GM23338 (cell line): ENCODE measurements at regions not wholly inside any gene's neighbourhood (a gene's known extent, or its start where the extent isn't known, plus 50 kb on each side); places are given as distances from the start of the nearest gene placed in this dataset.

Source experiments
- ATAC-seq: fragments of 200-7000 bp; cut with Tn5 transposase; 3 replicates; pipeline ENCODE4 v1.9.1; 2020
- DNase-seq: peaks from one replicate; pipeline ENCODE4 v3.0.0-alpha.2; 2015; ENCODE audit warnings: low spot score
- H2AFZ ChIP-seq: fragments of 200-600 bp; sonication (generic); 2 replicates; pipeline ENCODE4 v1.8.0; 2016; ENCODE audit warnings: antibody characterized with exemption, mild to moderate bottlenecking, moderate library complexity
- H3F3A ChIP-seq: fragments of 200-600 bp; sonication (generic); replicated peaks from 2 replicates; pipeline ENCODE4 v1.8.0; 2017; ENCODE audit warnings: antibody characterized with exemption, mixed run types, low read depth
- H3K27ac ChIP-seq: fragments of 200-600 bp; sonication (generic); 2 replicates; pipeline ENCODE4 v1.6.1; 2016; ENCODE audit warnings: low read depth
- H3K27me3 ChIP-seq: fragments of 200-600 bp; sonication (generic); 2 replicates; pipeline ENCODE4 v1.8.0; 2016; ENCODE audit warnings: mild to moderate bottlenecking, mixed run types, moderate library complexity; ENCODE audit not compliant: insufficient read depth
- H3K36me3 ChIP-seq: fragments of 200-600 bp; sonication (generic); 2 replicates; pipeline ENCODE4 v1.8.0; 2016; ENCODE audit warnings: mild to moderate bottlenecking; ENCODE audit not compliant: insufficient read depth
- H3K4me1 ChIP-seq: fragments of 200-600 bp; sonication (generic); 2 replicates; pipeline ENCODE4 v1.8.0; 2016; ENCODE audit warnings: mild to moderate bottlenecking, moderate library complexity; ENCODE audit not compliant: insufficient read depth
- H3K4me2 ChIP-seq: fragments of 200-600 bp; sonication (generic); 2 replicates; pipeline ENCODE4 v1.7.1; 2017; ENCODE audit warnings: mixed run types
- H3K4me3 ChIP-seq: fragments of 200-600 bp; sonication (generic); 2 replicates; pipeline ENCODE4 v1.6.1; 2016; ENCODE audit warnings: mixed run types
- H3K79me2 ChIP-seq: fragments of 200-600 bp; sonication (generic); replicated peaks from 2 replicates; pipeline ENCODE4 v1.8.0; 2017; ENCODE audit warnings: mild to moderate bottlenecking; ENCODE audit not compliant: insufficient read depth
- H3K9me2 ChIP-seq: fragments of 200-600 bp; sonication (generic); 2 replicates; pipeline ENCODE4 v1.8.0; 2017; ENCODE audit not compliant: insufficient read depth
- H4K20me1 ChIP-seq: fragments of 200-600 bp; sonication (generic); replicated peaks from 2 replicates; pipeline ENCODE4 v1.8.0; 2017; ENCODE audit warnings: mild to moderate bottlenecking; ENCODE audit not compliant: insufficient read depth
- H3K27ac Mint-ChIP-seq: 2 replicates; pipeline ENCODE4 v1.8.0; 2020; ENCODE audit warnings: inconsistent platforms, mild to moderate bottlenecking, moderate library complexity, mixed read lengths
- H3K27me3 Mint-ChIP-seq: 3 replicates; pipeline ENCODE4 v1.8.0; 2022; ENCODE audit warnings: low read depth, mild to moderate bottlenecking, moderate library complexity, mixed read lengths, inconsistent platforms; ENCODE audit not compliant: insufficient read depth, poor library complexity
- H3K36me3 Mint-ChIP-seq: 3 replicates; pipeline ENCODE4 v1.8.0; 2021; ENCODE audit warnings: low read depth, mild to moderate bottlenecking, inconsistent platforms, moderate library complexity, mixed read lengths
- H3K4me1 Mint-ChIP-seq: 3 replicates; pipeline ENCODE4 v1.8.0; 2020; ENCODE audit warnings: mild to moderate bottlenecking, inconsistent platforms, mixed read lengths
- H3K4me3 Mint-ChIP-seq: 3 replicates; pipeline ENCODE4 v1.8.0; 2021; ENCODE audit warnings: moderate library complexity, mild to moderate bottlenecking, inconsistent platforms, mixed read lengths
- H3K9me3 Mint-ChIP-seq: 3 replicates; pipeline ENCODE4 v1.8.0; 2020; ENCODE audit warnings: moderate library complexity, mild to moderate bottlenecking, inconsistent platforms, mixed read lengths
- JUNB ChIP-seq: IDR thresholded peaks from one replicate; pipeline ENCODE4 v1.6.1; 2016; ENCODE audit warnings: antibody characterized with exemption; ENCODE audit not compliant: unreplicated experiment
- NANOG ChIP-seq: IDR thresholded peaks from 2 replicates; pipeline ENCODE4 v1.6.1; 2016; ENCODE audit warnings: antibody characterized with exemption, borderline replicate concordance
- POLR2AphosphoS5 ChIP-seq: IDR thresholded peaks from 2 replicates; pipeline ENCODE4 v1.6.1; 2016; ENCODE audit warnings: antibody characterized with exemption, low read depth
- STAT1 ChIP-seq: IDR thresholded peaks from one replicate; pipeline ENCODE4 v1.6.1; 2016; ENCODE audit warnings: antibody characterized with exemption; ENCODE audit not compliant: unreplicated experiment
- ZNF331 ChIP-seq: fragments of 250-450 bp; sonication (Bioruptor Pico); IDR thresholded peaks from 2 replicates; pipeline ENCODE4 v1.5.0; 2020; ENCODE audit warnings: low read depth, mild to moderate bottlenecking, moderate library complexity
- TF ChIP-seq, protein P1 (sequence below): fragments of 250-450 bp; sonication (Bioruptor Pico); IDR thresholded peaks from 2 replicates; pipeline ENCODE4 v1.5.0; 2020; ENCODE audit warnings: mild to moderate bottlenecking, moderate library complexity

DNA sequence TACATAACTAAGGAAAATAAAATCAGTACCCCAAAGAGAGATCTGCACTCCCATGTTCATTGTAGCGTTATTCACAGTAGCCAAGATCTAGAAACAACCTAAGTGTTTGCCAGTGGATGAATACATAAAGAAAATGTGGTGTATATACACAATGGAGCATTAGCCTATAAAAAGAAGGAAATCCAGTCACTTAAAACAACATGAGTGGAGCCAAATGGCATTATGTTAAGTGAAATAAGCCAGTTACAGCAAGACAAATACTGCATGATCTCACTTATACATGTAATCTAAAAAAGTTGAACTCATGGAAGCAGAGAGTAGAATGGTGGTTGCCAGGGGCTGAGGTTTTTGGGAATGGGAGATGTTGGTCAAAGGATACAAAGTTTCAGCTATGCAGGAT is 508.3 kb upstream of the B3GALT2 start (continued):
- TF ChIP-seq, protein P1, sequence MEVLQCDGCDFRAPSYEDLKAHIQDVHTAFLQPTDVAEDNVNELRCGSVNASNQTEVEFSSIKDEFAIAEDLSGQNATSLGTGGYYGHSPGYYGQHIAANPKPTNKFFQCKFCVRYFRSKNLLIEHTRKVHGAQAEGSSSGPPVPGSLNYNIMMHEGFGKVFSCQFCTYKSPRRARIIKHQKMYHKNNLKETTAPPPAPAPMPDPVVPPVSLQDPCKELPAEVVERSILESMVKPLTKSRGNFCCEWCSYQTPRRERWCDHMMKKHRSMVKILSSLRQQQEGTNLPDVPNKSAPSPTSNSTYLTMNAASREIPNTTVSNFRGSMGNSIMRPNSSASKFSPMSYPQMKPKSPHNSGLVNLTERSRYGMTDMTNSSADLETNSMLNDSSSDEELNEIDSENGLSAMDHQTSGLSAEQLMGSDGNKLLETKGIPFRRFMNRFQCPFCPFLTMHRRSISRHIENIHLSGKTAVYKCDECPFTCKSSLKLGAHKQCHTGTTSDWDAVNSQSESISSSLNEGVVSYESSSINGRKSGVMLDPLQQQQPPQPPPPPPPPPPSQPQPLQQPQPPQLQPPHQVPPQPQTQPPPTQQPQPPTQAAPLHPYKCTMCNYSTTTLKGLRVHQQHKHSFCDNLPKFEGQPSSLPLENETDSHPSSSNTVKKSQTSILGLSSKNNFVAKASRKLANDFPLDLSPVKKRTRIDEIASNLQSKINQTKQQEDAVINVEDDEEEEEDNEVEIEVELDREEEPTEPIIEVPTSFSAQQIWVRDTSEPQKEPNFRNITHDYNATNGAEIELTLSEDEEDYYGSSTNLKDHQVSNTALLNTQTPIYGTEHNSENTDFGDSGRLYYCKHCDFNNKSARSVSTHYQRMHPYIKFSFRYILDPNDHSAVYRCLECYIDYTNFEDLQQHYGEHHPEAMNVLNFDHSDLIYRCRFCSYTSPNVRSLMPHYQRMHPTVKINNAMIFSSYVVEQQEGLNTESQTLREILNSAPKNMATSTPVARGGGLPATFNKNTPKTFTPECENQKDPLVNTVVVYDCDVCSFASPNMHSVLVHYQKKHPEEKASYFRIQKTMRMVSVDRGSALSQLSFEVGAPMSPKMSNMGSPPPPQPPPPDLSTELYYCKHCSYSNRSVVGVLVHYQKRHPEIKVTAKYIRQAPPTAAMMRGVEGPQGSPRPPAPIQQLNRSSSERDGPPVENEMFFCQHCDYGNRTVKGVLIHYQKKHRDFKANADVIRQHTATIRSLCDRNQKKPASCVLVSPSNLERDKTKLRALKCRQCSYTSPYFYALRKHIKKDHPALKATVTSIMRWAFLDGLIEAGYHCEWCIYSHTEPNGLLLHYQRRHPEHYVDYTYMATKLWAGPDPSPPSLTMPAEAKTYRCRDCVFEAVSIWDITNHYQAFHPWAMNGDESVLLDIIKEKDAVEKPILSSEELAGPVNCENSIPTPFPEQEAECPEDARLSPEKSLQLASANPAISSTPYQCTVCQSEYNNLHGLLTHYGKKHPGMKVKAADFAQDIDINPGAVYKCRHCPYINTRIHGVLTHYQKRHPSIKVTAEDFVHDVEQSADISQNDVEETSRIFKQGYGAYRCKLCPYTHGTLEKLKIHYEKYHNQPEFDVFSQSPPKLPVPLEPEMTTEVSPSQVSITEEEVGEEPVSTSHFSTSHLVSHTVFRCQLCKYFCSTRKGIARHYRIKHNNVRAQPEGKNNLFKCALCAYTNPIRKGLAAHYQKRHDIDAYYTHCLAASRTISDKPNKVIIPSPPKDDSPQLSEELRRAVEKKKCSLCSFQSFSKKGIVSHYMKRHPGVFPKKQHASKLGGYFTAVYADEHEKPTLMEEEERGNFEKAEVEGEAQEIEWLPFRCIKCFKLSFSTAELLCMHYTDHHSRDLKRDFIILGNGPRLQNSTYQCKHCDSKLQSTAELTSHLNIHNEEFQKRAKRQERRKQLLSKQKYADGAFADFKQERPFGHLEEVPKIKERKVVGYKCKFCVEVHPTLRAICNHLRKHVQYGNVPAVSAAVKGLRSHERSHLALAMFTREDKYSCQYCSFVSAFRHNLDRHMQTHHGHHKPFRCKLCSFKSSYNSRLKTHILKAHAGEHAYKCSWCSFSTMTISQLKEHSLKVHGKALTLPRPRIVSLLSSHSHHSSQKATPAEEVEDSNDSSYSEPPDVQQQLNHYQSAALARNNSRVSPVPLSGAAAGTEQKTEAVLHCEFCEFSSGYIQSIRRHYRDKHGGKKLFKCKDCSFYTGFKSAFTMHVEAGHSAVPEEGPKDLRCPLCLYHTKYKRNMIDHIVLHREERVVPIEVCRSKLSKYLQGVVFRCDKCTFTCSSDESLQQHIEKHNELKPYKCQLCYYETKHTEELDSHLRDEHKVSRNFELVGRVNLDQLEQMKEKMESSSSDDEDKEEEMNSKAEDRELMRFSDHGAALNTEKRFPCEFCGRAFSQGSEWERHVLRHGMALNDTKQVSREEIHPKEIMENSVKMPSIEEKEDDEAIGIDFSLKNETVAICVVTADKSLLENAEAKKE, result no peak
- TF ChIP-seq ZNF331 (no peak), STAT1 (no peak), POLR2AphosphoS5 (no peak), NANOG (no peak)

GRCh38 chr1:193685986-193686385 is 499.6 kb upstream of the B3GALT2 start:
- Histone ChIP-seq H2AFZ (no peak overlapping the region), H3K9me2 (no peaks in the 10 kb centered on the region), H3K4me1 (peaks cover 4% of the 10 kb centered on the region; the same call in 1 of the 2 replicates), H3K4me2 (no peak overlapping the region), H3K27me3 (no peaks in the 10 kb centered on the region), H4K20me1 (no peaks in the 10 kb centered on the region), H3K4me3 (no peak overlapping the region), H3F3A (no peaks in the 10 kb centered on the region), H3K27ac (no peak overlapping the region), H3K79me2 (no peaks in the 10 kb centered on the region), H3K36me3 (no peaks in the 10 kb centered on the region)
- no peak for TF ChIP-seq ZNF331
- H3K27me3 Mint-ChIP-seq, result peaks cover 2% of the 10 kb centered on the region
- no peak overlapping the region for H3K4me3 Mint-ChIP-seq
- H3K4me1 Mint-ChIP-seq, result peaks cover 1% of the 10 kb centered on the region; the same call in 2 of the 3 replicates
- H3K9me3 Mint-ChIP-seq, result no peaks in the 10 kb centered on the region
- no peak overlapping the region for H3K27ac Mint-ChIP-seq
- ATAC-seq (no peak), DNase-seq (no peak)
- no peaks in the 10 kb centered on the region for H3K36me3 Mint-ChIP-seq

GRCh38 chr1:193681422-193681821 is 495.0 kb upstream of the B3GALT2 start:
- no peak overlapping the region for H2AFZ ChIP-seq
- no peak for DNase-seq
- Mint-ChIP-seq H3K27me3 (no peaks in the 10 kb centered on the region), H3K9me3 (no peaks in the 10 kb centered on the region), H3K4me1 (peaks cover 17% of the 10 kb centered on the region), H3K36me3 (no peaks in the 10 kb centered on the region), H3K4me3 (no peak overlapping the region), H3K27ac (no peak overlapping the region)
- H4K20me1 ChIP-seq, result no peaks in the 10 kb centered on the region
- no peaks in the 10 kb centered on the region for H3K27me3 ChIP-seq
- no peaks in the 10 kb centered on the region for H3K79me2 ChIP-seq
- H3K4me3 ChIP-seq, result no peak overlapping the region
- ATAC-seq, result no peak
- H3K4me2 ChIP-seq, result no peak overlapping the region
- no peaks in the 10 kb centered on the region for H3K9me2 ChIP-seq
- H3K4me1 ChIP-seq, result peaks cover 18% of the 10 kb centered on the region
- no peaks in the 10 kb centered on the region for H3F3A ChIP-seq
- no peaks in the 10 kb centered on the region for H3K36me3 ChIP-seq
- H3K27ac ChIP-seq, result no peak overlapping the region
- TF ChIP-seq, protein P1, result no peak
- no peak for TF ChIP-seq JUNB
- TF ChIP-seq ZNF331, result no peak
